ENCODE measurements at regions not wholly inside any gene's neighbourhood (a gene's known extent, or its start where the extent isn't known, plus 50 kb on each side); places are given as distances from the start of the nearest gene placed in this dataset.
"Not testable (repeated sequence)": the region's sequence is repeated elsewhere in the genome, so short reads cannot be mapped to it uniquely, and the experiment has no call there.

GRCh38 chr7:94183891-94184290 lies 179.7 kb upstream of the BET1 start:
- ChIA-PET CTCF (interaction anchor here (0.6 kb wide), 1 partner anchor 15 kb away, joined by 3 read pairs; no protein-coding TSS in a partner anchor), POLR2A (no interaction called here)

DNA sequence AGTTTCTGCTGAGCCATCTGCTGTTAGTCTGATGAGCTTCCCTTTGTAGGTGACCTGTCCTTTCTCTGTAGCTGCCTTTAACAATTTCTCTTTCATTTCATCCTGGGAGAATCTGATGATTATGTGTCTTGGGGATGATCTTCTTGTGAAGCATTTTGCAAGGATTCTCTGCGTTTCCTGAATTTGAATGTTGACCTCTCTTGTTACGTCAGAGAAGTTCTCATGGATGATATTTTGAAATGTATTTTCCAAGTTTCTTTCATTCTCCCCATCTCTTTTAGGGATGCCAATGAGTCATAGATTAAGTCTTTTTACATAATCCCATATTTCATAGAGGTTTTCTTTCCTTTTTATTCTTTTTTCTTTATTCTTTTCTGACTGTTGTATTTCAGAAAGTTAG lies 184.2 kb upstream of the BET1 start:
- CTCF ChIA-PET = no interaction called here
- POLR2A ChIA-PET = no interaction called here
- Mint-ChIP-seq H3K36me3 (ENCODE audit: low read depth) (no peaks in the 10 kb centered on the region), H3K4me1 (no peaks in the 10 kb centered on the region), H3K4me3 (no peak overlapping the region), H3K9me3 (no peaks in the 10 kb centered on the region), H3K27me3 (peaks cover 3% of the 10 kb centered on the region), H3K27ac (no peak overlapping the region)
- no peak for DNase-seq

More at GRCh38 chr7:94183891-94184290, 179.7 kb upstream of the BET1 start:
- Mint-ChIP-seq H3K4me3 (no peak overlapping the region), H3K27me3 (peaks cover 5% of the 10 kb centered on the region), H3K27ac (no peak overlapping the region), H3K9me3 (no peaks in the 10 kb centered on the region), H3K4me1 (no peaks in the 10 kb centered on the region), H3K36me3 (ENCODE audit: low read depth) (no peaks in the 10 kb centered on the region)
- no peak for DNase-seq

- DNase-seq = no peak
- ChIA-PET CTCF (no interaction called here), POLR2A (no interaction called here)
- H3K27ac Mint-ChIP-seq = no peak overlapping the region
- H3K4me3 Mint-ChIP-seq = no peak overlapping the region
- H3K4me1 Mint-ChIP-seq = no peaks in the 10 kb centered on the region
- no peaks in the 10 kb centered on the region for H3K9me3 Mint-ChIP-seq
- H3K36me3 Mint-ChIP-seq (ENCODE audit: low read depth) = no peaks in the 10 kb centered on the region
- peaks cover 3% of the 10 kb centered on the region for H3K27me3 Mint-ChIP-seq
Measured at GRCh38 chr7:94190599-94191061, 186.5 kb upstream of the BET1 start.

GRCh38 chr7:94194426-94194825 lies 190.3 kb upstream of the BET1 start:
- H3K4me3 Mint-ChIP-seq; POLR2A ChIA-PET; H3K27ac Mint-ChIP-seq; CTCF ChIA-PET; H3K4me1 Mint-ChIP-seq; H3K27me3 Mint-ChIP-seq; H3K9me3 Mint-ChIP-seq; DNase-seq; H3K36me3 Mint-ChIP-seq (ENCODE audit: low read depth): not testable (repeated sequence)

DNA sequence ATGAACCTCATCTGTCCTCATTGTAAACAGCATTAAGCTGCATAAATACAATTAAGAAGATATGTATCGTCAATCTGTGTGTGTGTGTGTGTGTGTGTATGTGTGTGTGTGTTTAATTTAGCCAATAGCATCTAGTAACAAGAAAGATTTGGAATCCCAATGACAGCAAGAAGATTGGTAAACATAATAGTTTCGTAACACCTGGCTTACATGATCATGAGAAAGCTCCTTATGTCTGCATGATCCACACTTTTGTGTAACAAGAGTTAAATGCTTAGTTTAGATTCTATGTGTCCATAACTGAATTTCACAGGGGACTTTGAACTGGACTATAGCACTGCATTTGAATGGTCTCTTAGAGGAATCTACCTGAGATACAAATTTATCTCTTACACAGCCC lies 191.0 kb upstream of the BET1 start:
- Mint-ChIP-seq H3K27me3 (no peaks in the 10 kb centered on the region), H3K27ac (no peak overlapping the region), H3K9me3 (no peaks in the 10 kb centered on the region), H3K36me3 (ENCODE audit: low read depth) (no peaks in the 10 kb centered on the region), H3K4me1 (no peaks in the 10 kb centered on the region), H3K4me3 (no peak overlapping the region)
- no peak for DNase-seq
- POLR2A ChIA-PET = no interaction called here
- CTCF ChIA-PET = no interaction called here

- no peak overlapping the region for H3K4me3 Mint-ChIP-seq
Measured at GRCh38 chr7:94195813-94196212, 191.7 kb upstream of the BET1 start.

DNA sequence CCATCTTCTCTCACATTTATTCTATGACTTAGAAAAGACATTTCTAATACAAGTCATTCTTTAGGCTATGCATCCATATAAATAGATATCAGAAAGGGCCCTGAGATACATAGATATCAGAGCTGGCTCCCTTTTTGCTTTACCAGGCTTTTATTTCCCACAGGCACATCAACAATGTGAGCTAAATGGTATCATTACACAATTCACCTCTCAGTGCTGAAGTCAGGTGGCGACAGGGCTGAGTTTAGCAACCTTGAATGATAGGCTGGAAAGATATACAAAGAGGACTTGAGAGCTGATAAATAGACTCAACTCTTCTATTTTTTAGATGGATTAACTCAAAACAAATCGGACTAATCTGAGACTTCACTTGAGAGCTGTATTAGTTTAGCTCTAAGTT lies 189.2 kb upstream of the COL1A2 start:
- Mint-ChIP-seq H3K27ac (no peak overlapping the region), H3K27me3 (no peaks in the 10 kb centered on the region), H3K9me3 (no peaks in the 10 kb centered on the region), H3K4me3 (no peak overlapping the region), H3K4me1 (no peaks in the 10 kb centered on the region), H3K36me3 (ENCODE audit: low read depth) (no peaks in the 10 kb centered on the region)
- CTCF ChIA-PET = no interaction called here
- DNase-seq = no peak
- POLR2A ChIA-PET = no interaction called here

More at GRCh38 chr7:94195813-94196212, 191.7 kb upstream of the BET1 start:
- Mint-ChIP-seq H3K27ac (no peak overlapping the region), H3K36me3 (ENCODE audit: low read depth) (no peaks in the 10 kb centered on the region), H3K4me1 (no peaks in the 10 kb centered on the region), H3K27me3 (no peaks in the 10 kb centered on the region), H3K9me3 (no peaks in the 10 kb centered on the region)
- ChIA-PET POLR2A (no interaction called here), CTCF (no interaction called here)
- DNase-seq = no peak

DNA sequence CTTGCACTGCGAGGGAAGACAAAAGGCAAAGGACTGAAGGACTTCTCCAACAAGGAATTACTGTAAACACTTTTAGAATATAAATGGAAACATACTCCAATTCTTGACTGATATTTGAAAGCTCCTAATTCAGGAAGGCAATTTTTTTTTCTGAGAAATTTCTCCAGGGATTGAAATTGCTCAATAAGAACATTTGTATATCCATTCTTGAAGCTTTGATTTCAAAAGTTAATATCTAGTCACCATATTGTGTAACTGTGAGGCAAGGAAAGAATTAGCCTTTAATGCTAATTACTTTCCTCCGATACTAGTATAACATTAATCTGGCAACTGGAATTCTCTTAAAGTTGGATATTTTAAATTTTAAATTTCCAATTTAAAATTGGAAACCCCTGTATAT lies 188.4 kb upstream of the COL1A2 start:
- Mint-ChIP-seq H3K4me3 (no peak overlapping the region), H3K27ac (no peak overlapping the region), H3K36me3 (ENCODE audit: low read depth) (no peaks in the 10 kb centered on the region), H3K4me1 (no peaks in the 10 kb centered on the region), H3K9me3 (no peaks in the 10 kb centered on the region), H3K27me3 (no peaks in the 10 kb centered on the region)
- no peak for DNase-seq
- CTCF ChIA-PET = no interaction called here
- POLR2A ChIA-PET = no interaction called here

DNA sequence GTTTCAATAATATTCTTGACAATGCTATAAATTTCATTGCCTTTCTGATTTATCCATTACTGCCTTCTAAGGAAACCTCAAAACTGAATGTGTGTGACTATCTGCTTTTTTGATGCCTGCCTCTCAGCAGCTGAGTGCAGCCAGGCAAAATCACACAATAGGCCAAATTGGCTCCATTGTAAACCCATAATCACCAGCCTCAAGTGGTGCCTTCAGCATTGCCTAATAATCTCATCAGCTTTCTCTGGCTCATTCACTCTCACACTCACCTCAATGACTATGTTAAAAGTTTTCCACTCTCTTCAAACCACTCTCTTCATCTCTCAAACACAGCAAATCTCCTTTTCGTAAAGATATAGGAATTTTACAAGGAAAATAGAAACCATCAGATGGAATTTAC lies 182.5 kb upstream of the COL1A2 start:
- no peaks in the 10 kb centered on the region for H3K4me1 Mint-ChIP-seq
- ChIA-PET CTCF (no interaction called here), POLR2A (no interaction called here)
- H3K36me3 Mint-ChIP-seq (ENCODE audit: low read depth) = no peaks in the 10 kb centered on the region
- no peaks in the 10 kb centered on the region for H3K9me3 Mint-ChIP-seq
- DNase-seq = no peak
- no peak overlapping the region for H3K4me3 Mint-ChIP-seq
- no peaks in the 10 kb centered on the region for H3K27me3 Mint-ChIP-seq
- no peak overlapping the region for H3K27ac Mint-ChIP-seq

DNA sequence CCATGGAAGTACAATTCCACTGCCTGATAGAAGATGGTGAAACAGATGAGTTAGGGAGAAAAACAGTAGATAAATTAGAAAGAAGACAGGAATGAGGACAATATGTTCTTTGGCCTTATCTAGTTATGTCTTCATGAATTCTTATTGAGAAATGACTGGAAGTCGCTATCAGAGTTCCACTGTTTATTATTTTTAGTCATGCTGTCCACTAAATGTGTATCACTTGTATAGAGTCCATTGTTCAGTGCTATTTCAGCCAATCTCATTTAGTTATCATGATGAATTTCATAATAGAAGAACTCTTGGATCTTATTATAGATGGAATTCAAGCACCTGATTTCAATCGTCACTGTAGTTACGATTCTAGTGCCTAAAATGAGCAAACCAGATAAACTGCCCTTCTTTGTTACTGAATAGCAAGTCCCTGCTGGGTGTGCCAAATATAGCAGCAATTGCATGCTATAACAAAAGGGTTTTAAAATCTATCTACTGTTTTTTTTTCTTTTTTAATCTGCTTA lies 177.7 kb upstream of the COL1A2 start:
- Mint-ChIP-seq H3K4me1 (no peaks in the 10 kb centered on the region), H3K36me3 (ENCODE audit: low read depth) (no peaks in the 10 kb centered on the region), H3K9me3 (peaks cover 2% of the 10 kb centered on the region), H3K27me3 (no peaks in the 10 kb centered on the region), H3K4me3 (no peak overlapping the region), H3K27ac (no peak overlapping the region)
- CTCF ChIA-PET = no interaction called here
- POLR2A ChIA-PET = no interaction called here
- no peak for DNase-seq

- POLR2A ChIA-PET = no interaction called here
- Mint-ChIP-seq H3K4me1 (no peaks in the 10 kb centered on the region), H3K36me3 (ENCODE audit: low read depth) (no peaks in the 10 kb centered on the region), H3K27ac (no peak overlapping the region), H3K4me3 (no peak overlapping the region), H3K9me3 (peaks cover 2% of the 10 kb centered on the region), H3K27me3 (no peaks in the 10 kb centered on the region)
- CTCF ChIA-PET = no interaction called here
- no peak for DNase-seq
Measured at GRCh38 chr7:94217766-94218165, 176.9 kb upstream of the COL1A2 start.

GRCh38 chr7:94222516-94222915 lies 172.2 kb upstream of the COL1A2 start:
- Mint-ChIP-seq H3K36me3 (ENCODE audit: low read depth) (no peaks in the 10 kb centered on the region), H3K27me3 (no peaks in the 10 kb centered on the region), H3K4me3 (no peak overlapping the region), H3K9me3 (peaks cover 2% of the 10 kb centered on the region), H3K27ac (no peak overlapping the region), H3K4me1 (no peaks in the 10 kb centered on the region)
- POLR2A ChIA-PET = no interaction called here
- CTCF ChIA-PET = no interaction called here
- DNase-seq = no peak

DNA sequence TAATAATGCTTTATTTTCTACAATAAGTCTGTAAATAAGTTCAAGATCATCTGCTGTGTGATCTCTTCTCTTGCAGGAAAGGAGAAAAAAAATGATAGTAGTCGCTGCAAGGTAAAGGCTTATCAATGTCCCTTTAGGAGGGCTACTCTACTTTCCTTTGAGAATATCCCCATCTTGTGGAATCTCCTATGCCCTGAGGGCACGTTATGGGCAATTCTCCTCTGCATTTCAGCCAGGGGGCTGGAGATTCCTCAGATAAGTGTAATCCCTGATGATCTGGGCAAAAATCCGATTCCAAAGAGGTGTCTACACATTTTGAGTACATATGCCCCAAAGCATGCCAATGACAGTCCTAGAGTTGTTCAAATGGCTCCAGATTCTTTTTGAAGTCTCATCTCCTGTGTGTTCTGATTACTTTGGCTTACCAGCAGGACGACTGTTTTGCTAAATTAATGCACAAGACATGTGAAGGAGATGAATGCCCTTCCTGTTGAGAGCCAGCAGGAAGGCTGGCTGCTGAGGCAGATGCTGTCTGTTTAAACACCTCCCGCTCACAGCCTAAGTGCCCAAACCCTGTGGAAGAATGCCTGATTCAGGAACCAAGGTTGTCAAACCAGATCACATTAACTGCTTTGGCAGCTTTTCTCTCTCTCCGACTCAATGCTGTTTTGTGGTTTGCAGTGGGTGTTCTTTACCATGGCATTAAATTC lies 171.2 kb upstream of the COL1A2 start:
- DNase-seq = no peak
- H3K4me3 Mint-ChIP-seq = no peak overlapping the region
- H3K4me1 Mint-ChIP-seq = no peaks in the 10 kb centered on the region
- ChIA-PET CTCF (no interaction called here), POLR2A (no interaction called here)
- no peak overlapping the region for H3K27ac Mint-ChIP-seq
- H3K27me3 Mint-ChIP-seq = no peaks in the 10 kb centered on the region
- no peaks in the 10 kb centered on the region for H3K36me3 Mint-ChIP-seq (ENCODE audit: low read depth)
- H3K9me3 Mint-ChIP-seq = peaks cover 2% of the 10 kb centered on the region

DNA sequence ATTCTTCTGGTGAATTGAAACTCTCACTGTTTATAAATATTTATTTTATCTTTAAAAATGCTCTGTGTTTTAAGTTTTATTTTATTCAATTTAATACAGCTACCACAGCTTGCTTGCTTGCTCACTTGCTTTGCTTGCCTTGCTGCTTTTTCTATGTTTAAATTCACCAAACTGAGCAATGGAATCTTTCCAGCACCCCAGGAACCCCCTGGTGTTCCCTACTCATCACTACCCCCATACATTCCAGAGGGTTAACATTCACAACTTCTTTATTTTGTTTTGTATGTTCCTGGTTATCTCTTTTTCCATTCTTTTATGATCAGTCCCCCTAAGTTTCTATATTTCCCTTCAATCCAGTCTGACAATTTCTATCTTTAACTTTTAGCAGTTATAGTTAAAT lies 166.5 kb upstream of the COL1A2 start:
- Mint-ChIP-seq H3K36me3 (ENCODE audit: low read depth) (no peaks in the 10 kb centered on the region), H3K9me3 (no peaks in the 10 kb centered on the region), H3K4me1 (no peaks in the 10 kb centered on the region), H3K27me3 (no peaks in the 10 kb centered on the region), H3K4me3 (no peak overlapping the region), H3K27ac (no peak overlapping the region)
- CTCF ChIA-PET = no interaction called here
- POLR2A ChIA-PET = no interaction called here
- DNase-seq = no peak

Measured in activated CD4-positive, alpha-beta T cell treated with anti-CD3 and anti-CD28 coated beads, Interleukin-2, amount 10 ng/mL, durations not matched to agents 7 days and 5 days (primary cell).